ENCODE measurements at regions not wholly inside any gene's neighbourhood (a gene's known extent, or its start where the extent isn't known, plus 50 kb on each side); places are given as distances from the start of the nearest gene placed in this dataset.

- DNase-seq (ENCODE audit: low read depth in 2 of 2) = no peak
Measured at GRCh38 chr5:174335682-174336364, 290.3 kb downstream of the NSG2 start.

GRCh38 chr5:174336479-174336878 is 291.0 kb downstream of the NSG2 start:
- no peak for DNase-seq (ENCODE audit: low read depth in 2 of 2)

GRCh38 chr5:174337276-174338184 is 292.0 kb downstream of the NSG2 start:
- no peak for DNase-seq (ENCODE audit: low read depth in 2 of 2)

GRCh38 chr5:174338185-174339010 is 292.9 kb downstream of the NSG2 start:
- no peak for DNase-seq (ENCODE audit: low read depth in 2 of 2)

- DNase-seq (ENCODE audit: low read depth in 2 of 2) = no peak
Measured at GRCh38 chr5:174339130-174339529, 293.6 kb downstream of the NSG2 start.

GRCh38 chr5:174340226-174340625 is 294.7 kb downstream of the NSG2 start:
- DNase-seq (ENCODE audit: low read depth in 2 of 2) = no peak

GRCh38 chr5:174342696-174343095 is 297.2 kb downstream of the NSG2 start:
- DNase-seq (ENCODE audit: low read depth in 2 of 2) = no peak

GRCh38 chr5:174343826-174344225 is 298.3 kb downstream of the NSG2 start:
- DNase-seq (ENCODE audit: low read depth in 2 of 2) = no peak

GRCh38 chr5:174344335-174344734 is 298.8 kb downstream of the NSG2 start:
- DNase-seq (ENCODE audit: low read depth in 2 of 2) = no peak

GRCh38 chr5:174347183-174347582 is 301.7 kb downstream of the NSG2 start:
- no peak for DNase-seq (ENCODE audit: low read depth in 2 of 2)

GRCh38 chr5:174348311-174348981 is 302.9 kb downstream of the NSG2 start:
- DNase-seq (ENCODE audit: low read depth in 2 of 2) = no peak

- DNase-seq (ENCODE audit: low read depth in 2 of 2) = no peak
Measured at GRCh38 chr5:174352681-174353080, 307.2 kb downstream of the NSG2 start.

GRCh38 chr5:174354571-174354970 is 309.1 kb downstream of the NSG2 start:
- DNase-seq (ENCODE audit: low read depth in 2 of 2) = no peak

- DNase-seq (ENCODE audit: low read depth in 2 of 2) = no peak
Measured at GRCh38 chr5:174355208-174355612, 309.7 kb downstream of the NSG2 start.

GRCh38 chr5:174355995-174356394 is 310.5 kb downstream of the NSG2 start:
- no peak for DNase-seq (ENCODE audit: low read depth in 2 of 2)

- no peak for DNase-seq (ENCODE audit: low read depth in 2 of 2)
Measured at GRCh38 chr5:174356536-174356935, 311.0 kb downstream of the NSG2 start.

GRCh38 chr5:174358276-174358675 is 312.8 kb downstream of the NSG2 start:
- no peak for DNase-seq (ENCODE audit: low read depth in 2 of 2)

GRCh38 chr5:174359071-174359470 is 313.6 kb downstream of the NSG2 start:
- no peak for DNase-seq (ENCODE audit: low read depth in 2 of 2)

GRCh38 chr5:174362514-174362913 is 317.0 kb downstream of the NSG2 start:
- DNase-seq (ENCODE audit: low read depth in 2 of 2) = no peak

- no peak for DNase-seq (ENCODE audit: low read depth in 2 of 2)
Measured at GRCh38 chr5:174363934-174364333, 318.4 kb downstream of the NSG2 start.

- DNase-seq (ENCODE audit: low read depth in 2 of 2) = no peak
Measured at GRCh38 chr5:174364676-174365075, 319.2 kb downstream of the NSG2 start.

Data from lung microvascular endothelial cell (primary cell).